Dendritic cell treated with granulocyte-macrophage colony-stimulating factor and Interleukin-4, amounts not matched to agents 40 ng/mL and 50 ng/mL, for 4 days (primary cell): ENCODE measurements at regions not wholly inside any gene's neighbourhood (a gene's known extent, or its start where the extent isn't known, plus 50 kb on each side); places are given as distances from the start of the nearest gene placed in this dataset.

Experiments used
- H3K27ac Mint-ChIP-seq: one replicate; pipeline ENCODE4 v1.8.0; 2022; ENCODE audit warnings: mild to moderate bottlenecking, mixed read lengths
- H3K27me3 Mint-ChIP-seq: one replicate; pipeline ENCODE4 v1.8.0; 2022; ENCODE audit warnings: mild to moderate bottlenecking, mixed read lengths
- H3K36me3 Mint-ChIP-seq: one replicate; pipeline ENCODE4 v1.8.0; 2022; ENCODE audit warnings: low read depth, mixed read lengths
- H3K4me1 Mint-ChIP-seq: one replicate; pipeline ENCODE4 v1.8.0; 2022; ENCODE audit warnings: low read depth, mixed read lengths
- H3K4me3 Mint-ChIP-seq: one replicate; pipeline ENCODE4 v1.8.0; 2022; ENCODE audit warnings: mild to moderate bottlenecking, moderate library complexity, mixed read lengths
- H3K9me3 Mint-ChIP-seq: one replicate; pipeline ENCODE4 v1.8.0; 2022; ENCODE audit warnings: mixed read lengths
- intact Hi-C: fragments of 100-400 bp; cut with micrococcal nuclease; formaldehyde crosslinking; loops from one replicate; pipeline ENCODE4 v1.15.0; 2022

GRCh38 chr11:45468267-45468856 is 182.2 kb upstream of the SYT13 start:
- intact Hi-C loops = no loop called here
- Mint-ChIP-seq H3K27ac (no peak overlapping the region), H3K27me3 (peaks cover 1% of the 10 kb centered on the region), H3K4me3 (no peak overlapping the region), H3K4me1 (peaks cover 7% of the 10 kb centered on the region), H3K36me3 (no peaks in the 10 kb centered on the region), H3K9me3 (no peaks in the 10 kb centered on the region)

- Mint-ChIP-seq H3K27me3 (peaks cover 3% of the 10 kb centered on the region), H3K36me3 (no peaks in the 10 kb centered on the region), H3K4me3 (no peak overlapping the region), H3K4me1 (peaks cover 7% of the 10 kb centered on the region), H3K27ac (no peak overlapping the region), H3K9me3 (no peaks in the 10 kb centered on the region)
- intact Hi-C loops = no loop called here
These were observed 177.4 kb upstream of the SYT13 start for GRCh38 chr11:45463541-45463940.

- Mint-ChIP-seq H3K4me3 (no peak overlapping the region), H3K9me3 (no peaks in the 10 kb centered on the region), H3K27me3 (peaks cover 3% of the 10 kb centered on the region), H3K36me3 (no peaks in the 10 kb centered on the region), H3K27ac (no peak overlapping the region), H3K4me1 (peaks cover 8% of the 10 kb centered on the region)
- intact Hi-C loops = no loop called here
These were observed 175.4 kb upstream of the SYT13 start for GRCh38 chr11:45461514-45461913.

- no peaks in the 10 kb centered on the region for H3K9me3 Mint-ChIP-seq
- H3K27me3 Mint-ChIP-seq = peaks cover 9% of the 10 kb centered on the region
- H3K4me1 Mint-ChIP-seq = peaks cover 8% of the 10 kb centered on the region
- no peaks in the 10 kb centered on the region for H3K36me3 Mint-ChIP-seq
- H3K4me3 Mint-ChIP-seq = no peak overlapping the region
- intact Hi-C loops = no loop called here
- H3K27ac Mint-ChIP-seq = no peak overlapping the region
These were observed 173.3 kb upstream of the SYT13 start for GRCh38 chr11:45459491-45459890.

- H3K4me3 Mint-ChIP-seq = no peak overlapping the region
- no peaks in the 10 kb centered on the region for H3K36me3 Mint-ChIP-seq
- H3K9me3 Mint-ChIP-seq = no peaks in the 10 kb centered on the region
- no peak overlapping the region for H3K27ac Mint-ChIP-seq
- intact Hi-C loops = no loop called here
- H3K27me3 Mint-ChIP-seq = peaks cover 9% of the 10 kb centered on the region
- peaks cover 8% of the 10 kb centered on the region for H3K4me1 Mint-ChIP-seq
These were observed 172.1 kb upstream of the SYT13 start for GRCh38 chr11:45458269-45458668.

- Mint-ChIP-seq H3K36me3 (no peaks in the 10 kb centered on the region), H3K4me3 (no peak overlapping the region), H3K4me1 (peaks cover 8% of the 10 kb centered on the region), H3K27ac (no peak overlapping the region), H3K9me3 (no peaks in the 10 kb centered on the region), H3K27me3 (peaks cover 9% of the 10 kb centered on the region)
- intact Hi-C loops = no loop called here
These were observed 171.5 kb upstream of the SYT13 start for GRCh38 chr11:45457649-45458048.

GRCh38 chr11:45456686-45457085 is 170.5 kb upstream of the SYT13 start:
- Mint-ChIP-seq H3K4me1 (peaks cover 8% of the 10 kb centered on the region), H3K27me3 (peaks cover 6% of the 10 kb centered on the region), H3K9me3 (no peaks in the 10 kb centered on the region), H3K36me3 (no peaks in the 10 kb centered on the region), H3K4me3 (no peak overlapping the region), H3K27ac (no peak overlapping the region)
- intact Hi-C loops = no loop called here

- H3K27ac Mint-ChIP-seq = no peak overlapping the region
- intact Hi-C loops = no loop called here
- H3K36me3 Mint-ChIP-seq = no peaks in the 10 kb centered on the region
- H3K4me3 Mint-ChIP-seq = no peak overlapping the region
- H3K4me1 Mint-ChIP-seq = peaks cover 8% of the 10 kb centered on the region
- no peaks in the 10 kb centered on the region for H3K9me3 Mint-ChIP-seq
- H3K27me3 Mint-ChIP-seq = peaks cover 6% of the 10 kb centered on the region
These were observed 169.4 kb upstream of the SYT13 start for GRCh38 chr11:45455536-45455935.

GRCh38 chr11:45454917-45455401 is 168.8 kb upstream of the SYT13 start:
- Mint-ChIP-seq H3K36me3 (no peaks in the 10 kb centered on the region), H3K27me3 (peaks cover 6% of the 10 kb centered on the region), H3K9me3 (no peaks in the 10 kb centered on the region), H3K27ac (no peak overlapping the region), H3K4me1 (peaks cover 8% of the 10 kb centered on the region), H3K4me3 (no peak overlapping the region)
- intact Hi-C loops = no loop called here

GRCh38 chr11:45453721-45454120 is 167.6 kb upstream of the SYT13 start:
- Mint-ChIP-seq H3K4me3 (no peak overlapping the region), H3K36me3 (no peaks in the 10 kb centered on the region), H3K9me3 (no peaks in the 10 kb centered on the region), H3K4me1 (peaks cover 8% of the 10 kb centered on the region), H3K27ac (no peak overlapping the region), H3K27me3 (peaks cover 6% of the 10 kb centered on the region)
- intact Hi-C loops = no loop called here

GRCh38 chr11:45451766-45452440 is 165.8 kb upstream of the SYT13 start:
- H3K4me1 Mint-ChIP-seq = no peaks in the 10 kb centered on the region

GRCh38 chr11:45450189-45450588 is 164.0 kb upstream of the SYT13 start:
- H3K4me3 Mint-ChIP-seq = no peak overlapping the region
- H3K4me1 Mint-ChIP-seq = no peaks in the 10 kb centered on the region
- no peaks in the 10 kb centered on the region for H3K9me3 Mint-ChIP-seq
- no peak overlapping the region for H3K27ac Mint-ChIP-seq
- intact Hi-C loops = no loop called here
- peaks cover under 1% of the 10 kb centered on the region for H3K27me3 Mint-ChIP-seq
- no peaks in the 10 kb centered on the region for H3K36me3 Mint-ChIP-seq

More at GRCh38 chr11:45451766-45452440, 165.8 kb upstream of the SYT13 start:
- H3K27ac Mint-ChIP-seq = no peak overlapping the region
- intact Hi-C loops = no loop called here
- no peaks in the 10 kb centered on the region for H3K36me3 Mint-ChIP-seq
- H3K27me3 Mint-ChIP-seq = peaks cover 6% of the 10 kb centered on the region
- no peaks in the 10 kb centered on the region for H3K9me3 Mint-ChIP-seq
- H3K4me3 Mint-ChIP-seq = no peak overlapping the region

- Mint-ChIP-seq H3K4me3 (no peak overlapping the region), H3K9me3 (no peaks in the 10 kb centered on the region), H3K27ac (no peak overlapping the region), H3K4me1 (no peaks in the 10 kb centered on the region), H3K27me3 (no peaks in the 10 kb centered on the region), H3K36me3 (no peaks in the 10 kb centered on the region)
- intact Hi-C loops = no loop called here
These were observed 163.0 kb upstream of the SYT13 start for GRCh38 chr11:45449036-45449601.

- Mint-ChIP-seq H3K9me3 (no peaks in the 10 kb centered on the region), H3K36me3 (no peaks in the 10 kb centered on the region), H3K4me3 (no peak overlapping the region), H3K27ac (no peak overlapping the region), H3K27me3 (no peaks in the 10 kb centered on the region), H3K4me1 (no peaks in the 10 kb centered on the region)
- intact Hi-C loops = no loop called here
These were observed 162.4 kb upstream of the SYT13 start for GRCh38 chr11:45448561-45448960.
